ENCODE measurements at regions not wholly inside any gene's neighbourhood (a gene's known extent, or its start where the extent isn't known, plus 50 kb on each side); places are given as distances from the start of the nearest gene placed in this dataset.

GRCh38 chr2:20150110-20150706 lies 74.7 kb downstream of the SDC1 start:
- DNase-seq (ENCODE audit: low spot score) = no peak

- no peak for DNase-seq (ENCODE audit: low spot score)
Measured at GRCh38 chr2:20149703-20150030, 75.3 kb downstream of the SDC1 start.

- no peak for DNase-seq (ENCODE audit: low spot score)
Measured at GRCh38 chr2:20148923-20149702, 75.8 kb downstream of the SDC1 start.

- no peak for DNase-seq (ENCODE audit: low spot score)
Measured at GRCh38 chr2:20148426-20148922, 76.5 kb downstream of the SDC1 start.

- DNase-seq (ENCODE audit: low spot score) = no peak
Measured at GRCh38 chr2:20147351-20147750, 77.6 kb downstream of the SDC1 start.

- DNase-seq (ENCODE audit: low spot score) = no peak
Measured at GRCh38 chr2:20146401-20146800, 78.5 kb downstream of the SDC1 start.

GRCh38 chr2:20145497-20146193 lies 79.3 kb downstream of the SDC1 start:
- no peak for DNase-seq (ENCODE audit: low spot score)

GRCh38 chr2:20144861-20145260 lies 80.1 kb downstream of the SDC1 start:
- no peak for DNase-seq (ENCODE audit: low spot score)

- no peak for DNase-seq (ENCODE audit: low spot score)
Measured at GRCh38 chr2:20144196-20144595, 80.7 kb downstream of the SDC1 start.

GRCh38 chr2:20143263-20143662 lies 81.7 kb downstream of the SDC1 start:
- DNase-seq (ENCODE audit: low spot score) = no peak

- no peak for DNase-seq (ENCODE audit: low spot score)
Measured at GRCh38 chr2:20141806-20142205, 83.1 kb downstream of the SDC1 start.

- DNase-seq (ENCODE audit: low spot score) = no peak
Measured at GRCh38 chr2:20141056-20141762, 83.7 kb downstream of the SDC1 start.

- no peak for DNase-seq (ENCODE audit: low spot score)
Measured at GRCh38 chr2:20140321-20141055, 84.4 kb downstream of the SDC1 start.

GRCh38 chr2:20139407-20140172 lies 85.3 kb downstream of the SDC1 start:
- no peak for DNase-seq (ENCODE audit: low spot score)

- DNase-seq (ENCODE audit: low spot score) = no peak
Measured at GRCh38 chr2:20138696-20139095, 86.2 kb downstream of the SDC1 start.

- no peak for DNase-seq (ENCODE audit: low spot score)
Measured at GRCh38 chr2:20137884-20138283, 86.5 kb upstream of the LAPTM4A start.

GRCh38 chr2:20137131-20137571 lies 85.7 kb upstream of the LAPTM4A start:
- DNase-seq (ENCODE audit: low spot score) = no peak

- DNase-seq (ENCODE audit: low spot score) = no peak
Measured at GRCh38 chr2:20136149-20136548, 84.7 kb upstream of the LAPTM4A start.

GRCh38 chr2:20135631-20136050 lies 84.2 kb upstream of the LAPTM4A start:
- peak; percentile 80 for DNase-seq (ENCODE audit: low spot score)

GRCh38 chr2:20132990-20133535 lies 81.6 kb upstream of the LAPTM4A start:
- DNase-seq (ENCODE audit: low spot score) = no peak
